H9 (cell line): ENCODE measurements at regions not wholly inside any gene's neighbourhood (a gene's known extent, or its start where the extent isn't known, plus 50 kb on each side); places are given as distances from the start of the nearest gene placed in this dataset.

Experiments used
- DNase-seq: peaks from one replicate; pipeline ENCODE4 v3.0.0-alpha.2; 2017
- H2AFZ ChIP-seq: one replicate; pipeline ENCODE4 v1.6.1; 2013; ENCODE audit warnings: mild to moderate bottlenecking, low read length, control low read depth, moderate library complexity
- H2AK5ac ChIP-seq: 2 replicates; pipeline ENCODE4 v1.6.1; 2013; ENCODE audit warnings: low read length, control low read depth, mixed read lengths; ENCODE audit not compliant: insufficient read length
- H2BK120ac ChIP-seq: one replicate; pipeline ENCODE4 v1.6.1; 2013; ENCODE audit warnings: low read depth, mild to moderate bottlenecking, low read length, control low read depth, inconsistent platforms; ENCODE audit not compliant: poor library complexity, severe bottlenecking
- H2BK12ac ChIP-seq: 2 replicates; pipeline ENCODE4 v1.6.1; 2013; ENCODE audit warnings: low read length, control low read depth, mixed read lengths, low read depth; ENCODE audit not compliant: insufficient read length
- H2BK15ac ChIP-seq: 2 replicates; pipeline ENCODE4 v1.6.1; 2013; ENCODE audit warnings: low read depth, low read length, control low read depth
- H2BK20ac ChIP-seq: one replicate; pipeline ENCODE4 v1.6.1; 2013; ENCODE audit warnings: low read depth, mild to moderate bottlenecking, low read length, control low read depth, inconsistent platforms; ENCODE audit not compliant: poor library complexity, severe bottlenecking
- H2BK5ac ChIP-seq: 2 replicates; pipeline ENCODE4 v1.6.1; 2013; ENCODE audit warnings: low read length, control low read depth, mixed read lengths; ENCODE audit not compliant: insufficient read length
- H3K14ac ChIP-seq: 2 replicates; pipeline ENCODE4 v1.6.1; 2013; ENCODE audit warnings: low read length, control low read depth; ENCODE audit not compliant: insufficient read depth
- H3K18ac ChIP-seq: 2 replicates; pipeline ENCODE4 v1.6.1; 2013; ENCODE audit warnings: low read depth, mild to moderate bottlenecking, mixed read lengths, low read length, control low read depth; ENCODE audit not compliant: insufficient read length
- H3K23ac ChIP-seq: 2 replicates; pipeline ENCODE4 v1.6.1; 2013; ENCODE audit warnings: low read length, control low read depth, mixed read lengths, low read depth; ENCODE audit not compliant: insufficient read length
- H3K23me2 ChIP-seq: 2 replicates; pipeline ENCODE4 v1.6.1; 2013; ENCODE audit warnings: low read depth, mild to moderate bottlenecking, mixed read lengths, low read length, control low read depth; ENCODE audit not compliant: insufficient read length, poor library complexity, severe bottlenecking
- H3K27ac ChIP-seq: 2 replicates; pipeline ENCODE4 v1.5.1; 2013; ENCODE audit warnings: low read length, control low read depth, mixed read lengths, low read depth; ENCODE audit not compliant: insufficient read length
- H3K27me3 ChIP-seq: 2 replicates; pipeline ENCODE4 v1.6.1; 2013; ENCODE audit warnings: low read length, control low read depth, inconsistent platforms; ENCODE audit not compliant: insufficient read depth
- H3K4ac ChIP-seq: 2 replicates; pipeline ENCODE4 v1.6.1; 2013; ENCODE audit warnings: low read depth, mild to moderate bottlenecking, control low read depth, inconsistent platforms, low read length, moderate library complexity
- H3K4me1 ChIP-seq: 2 replicates; pipeline ENCODE4 v1.6.1; 2013; ENCODE audit warnings: low read length, control low read depth, inconsistent platforms; ENCODE audit not compliant: insufficient read depth
- H3K4me2 ChIP-seq: 2 replicates; pipeline ENCODE4 v1.6.1; 2013; ENCODE audit warnings: low read length, control low read depth, mixed read lengths; ENCODE audit not compliant: insufficient read length, insufficient read depth
- H3K56ac ChIP-seq: 2 replicates; pipeline ENCODE4 v1.6.1; 2013; ENCODE audit warnings: low read depth, mild to moderate bottlenecking, mixed read lengths, low read length, control low read depth; ENCODE audit not compliant: insufficient read length
- H3K79me1 ChIP-seq: 2 replicates; pipeline ENCODE4 v1.6.1; 2013; ENCODE audit warnings: low read depth, mild to moderate bottlenecking, moderate library complexity, low read length, control low read depth, inconsistent platforms; ENCODE audit not compliant: insufficient read depth, poor library complexity, severe bottlenecking
- H3K79me2 ChIP-seq: 2 replicates; pipeline ENCODE4 v1.6.1; 2013; ENCODE audit warnings: low read length, control low read depth, inconsistent platforms; ENCODE audit not compliant: insufficient read depth
- H3K9ac ChIP-seq: 2 replicates; pipeline ENCODE4 v1.6.1; 2013; ENCODE audit warnings: low read length, control low read depth, mixed read lengths; ENCODE audit not compliant: insufficient read length; ENCODE audit errors: extremely low read depth
- H3K9me3 ChIP-seq: one replicate; pipeline ENCODE4 v1.6.1; 2013; ENCODE audit warnings: low read depth, low read length, inconsistent platforms; ENCODE audit not compliant: control insufficient read depth
- H3T11ph ChIP-seq: one replicate; pipeline ENCODE4 v1.6.1; 2013; ENCODE audit warnings: mild to moderate bottlenecking, low read length, control low read depth, inconsistent platforms
- H4K20me1 ChIP-seq: one replicate; pipeline ENCODE4 v1.6.1; 2013; ENCODE audit not compliant: control insufficient read depth, insufficient read length, insufficient read depth
- H4K5ac ChIP-seq: 2 replicates; pipeline ENCODE4 v1.6.1; 2013; ENCODE audit warnings: low read depth, mild to moderate bottlenecking, mixed read lengths, low read length, control low read depth; ENCODE audit not compliant: insufficient read length
- H4K8ac ChIP-seq: replicated peaks from 2 replicates; pipeline ENCODE4 v1.6.1; 2013; ENCODE audit warnings: low read length, control low read depth, mixed read lengths, low read depth; ENCODE audit not compliant: insufficient read length
- H4K91ac ChIP-seq: 2 replicates; pipeline ENCODE4 v1.6.1; 2013; ENCODE audit warnings: low read depth, mild to moderate bottlenecking, moderate library complexity, mixed read lengths, low read length, control low read depth; ENCODE audit not compliant: insufficient read length
- H3K27ac Mint-ChIP-seq, 3 experiments: 2 replicates in 2 of 3; 3 replicates in 1 of 3; pipeline ENCODE4 v1.8.0; 2020 to 2021; ENCODE audit warnings: mixed read lengths in 3 of 3, mild to moderate bottlenecking in 1 of 3, moderate library complexity in 1 of 3
- H3K27me3 Mint-ChIP-seq: 2 replicates; pipeline ENCODE4 v1.8.0; 2021; ENCODE audit warnings: low read depth, mild to moderate bottlenecking, moderate library complexity, mixed read lengths
- H3K36me3 Mint-ChIP-seq, 3 experiments: 2 replicates in 2 of 3; 3 replicates in 1 of 3; pipeline ENCODE4 v1.8.0; 2020 to 2021; ENCODE audit warnings: low read depth in 3 of 3, mixed read lengths in 3 of 3; ENCODE audit not compliant: insufficient read depth in 1 of 3
- H3K4me1 Mint-ChIP-seq, 2 experiments: 2 replicates each; pipeline ENCODE4 v1.8.0; 2020; ENCODE audit warnings: mixed read lengths in 2 of 2
- H3K4me3 Mint-ChIP-seq, 2 experiments: 2 replicates in 1 of 2; 3 replicates in 1 of 2; pipeline ENCODE4 v1.8.0; 2020 to 2021; ENCODE audit warnings: mild to moderate bottlenecking in 2 of 2, mixed read lengths in 2 of 2, moderate library complexity in 1 of 2
- H3K9me3 Mint-ChIP-seq, 2 experiments: 2 replicates in 1 of 2; 3 replicates in 1 of 2; pipeline ENCODE4 v1.8.0; 2020; ENCODE audit warnings: mild to moderate bottlenecking in 2 of 2, mixed read lengths in 2 of 2, moderate library complexity in 1 of 2
- CTCF ChIP-seq: fragments of 200-600 bp; sonication (generic); conservative IDR thresholded peaks from 3 replicates; pipeline ENCODE4 v1.8.0; 2021; ENCODE audit warnings: antibody characterized with exemption, mild to moderate bottlenecking
- WGBS: extraction: QIAGEN DNeasy Blood & Tissue Kit; methylation state at CpG from one replicate; pipeline ENCODE4 v1.1.7; 2013; ENCODE audit warnings: missing lambda C conversion rate, low lambda C conversion rate, mixed read lengths; ENCODE audit not compliant: insufficient read length; ENCODE audit errors: extremely low coverage; 5-methylcytosine and 5-hydroxymethylcytosine counted together

GRCh38 chr19:30082611-30083010 lies 140.6 kb downstream of the URI1 start:
- H3K4me1 ChIP-seq: no peaks in the 10 kb centered on the region

More at GRCh38 chr19:30082611-30083010, 140.6 kb downstream of the URI1 start:
- Histone ChIP-seq H4K5ac (no peak overlapping the region), H3K27ac (no peak overlapping the region), H3T11ph (no peak overlapping the region), H4K20me1 (no peaks in the 10 kb centered on the region), H3K27me3 (no peaks in the 10 kb centered on the region), H3K56ac (no peak overlapping the region), H4K8ac (no peak overlapping the region), H3K79me1 (no peaks in the 10 kb centered on the region), H3K79me2 (no peaks in the 10 kb centered on the region), H2BK120ac (no peak overlapping the region), H3K9me3 (no peaks in the 10 kb centered on the region), H2AK5ac (no peak overlapping the region), H3K4ac (no peak overlapping the region), H3K23ac (no peak overlapping the region), H2AFZ (no peak overlapping the region), H3K14ac (no peak overlapping the region), H3K18ac (no peak overlapping the region), H3K4me2 (no peak overlapping the region), H2BK12ac (no peak overlapping the region), H3K23me2 (no peaks in the 10 kb centered on the region), H4K91ac (no peak overlapping the region), H3K9ac (no peak overlapping the region), H2BK5ac (no peak overlapping the region), H2BK15ac (no peak overlapping the region), H2BK20ac (no peak overlapping the region)
- Mint-ChIP-seq H3K27ac (no peak overlapping the region), H3K4me1 (no peaks in the 10 kb centered on the region), H3K9me3 (peaks cover 2 to 8% of the 10 kb centered on the region in 2 experiments; a peak in 4 of 5 replicates), H3K36me3 (no peaks in the 10 kb centered on the region), H3K4me3 (no peak overlapping the region), H3K27me3 (peaks cover 4% of the 10 kb centered on the region)
- DNase-seq: no peak
- no CpG with 5 or more reads among the region's 5 CpGs for WGBS
- no peak for TF ChIP-seq CTCF
